HG03045 (cell line): ENCODE measurements at regions not wholly inside any gene's neighbourhood (a gene's known extent, or its start where the extent isn't known, plus 50 kb on each side); places are given as distances from the start of the nearest gene placed in this dataset.
"Not testable (repeated sequence)": the region's sequence is repeated elsewhere in the genome, so short reads cannot be mapped to it uniquely, and the experiment has no call there.

Experiments
- ATAC-seq: cut with Tn5 transposase; IDR thresholded peaks from one replicate; pipeline ENCODE4 v1.9.1; 2021; ENCODE audit warnings: mild to moderate bottlenecking, moderate library complexity; ENCODE audit not compliant: unreplicated experiment

DNA sequence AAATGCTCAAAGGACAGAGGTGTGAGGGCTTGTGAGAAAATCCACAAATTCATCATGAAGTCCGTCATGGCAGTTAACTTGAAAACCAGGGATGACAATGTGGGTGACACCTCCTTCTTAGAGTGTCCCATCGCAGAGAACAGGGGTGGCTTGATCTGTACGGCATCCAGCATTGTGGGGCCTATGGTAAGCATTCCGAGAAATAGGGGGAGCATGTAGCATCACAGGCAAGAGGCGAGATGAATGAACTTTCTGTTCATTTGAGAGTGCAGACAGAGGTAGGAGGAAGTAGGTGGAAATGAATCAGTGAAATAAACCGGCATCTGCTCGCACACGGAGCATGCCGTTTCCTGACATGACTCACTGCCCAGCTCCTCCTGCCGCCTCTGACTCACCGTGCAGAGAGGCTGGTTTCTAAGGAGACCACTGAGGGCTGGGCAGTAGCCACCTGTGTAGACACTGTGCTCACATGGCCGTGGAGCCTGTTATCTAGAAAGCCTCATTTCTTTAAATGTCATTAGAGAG, 339.0 kb downstream of the RFC3 start:
- ATAC-seq = peak; percentile 99

- ATAC-seq = no peak
Observed at GRCh38 chr13:34159946-34160345, 342.0 kb downstream of the RFC3 start.

GRCh38 chr13:34161931-34162543, 344.1 kb downstream of the RFC3 start:
- ATAC-seq = no peak

- no peak for ATAC-seq
Observed at GRCh38 chr13:34162544-34162933, 344.6 kb downstream of the RFC3 start.

GRCh38 chr13:34164582-34164981, 346.6 kb downstream of the RFC3 start:
- ATAC-seq = no peak

DNA sequence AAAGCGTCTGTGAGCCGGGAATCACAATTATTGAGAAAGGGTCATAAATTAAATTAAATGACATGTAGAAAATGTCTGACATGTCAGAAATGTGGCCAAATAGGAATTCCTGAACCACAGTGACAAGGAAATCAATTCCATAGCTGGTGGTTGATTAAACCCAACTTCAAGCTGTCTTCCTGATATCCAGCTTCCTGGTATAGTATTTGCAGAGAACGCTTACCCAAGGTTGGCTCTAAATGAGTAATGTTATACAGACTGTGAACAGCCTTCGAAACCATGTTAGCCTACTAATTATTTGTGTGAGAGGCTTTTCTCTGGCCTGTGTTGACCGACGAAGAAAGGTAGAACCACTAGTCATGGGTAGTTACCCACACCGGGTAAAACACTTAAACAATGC, 347.2 kb downstream of the RFC3 start:
- ATAC-seq = no peak

- ATAC-seq = no peak
Observed at GRCh38 chr13:34166406-34166805, 348.5 kb downstream of the RFC3 start.

- ATAC-seq = no peak
Observed at GRCh38 chr13:34167347-34167746, 349.4 kb downstream of the RFC3 start.

GRCh38 chr13:34172048-34172447, 354.1 kb downstream of the RFC3 start:
- no peak for ATAC-seq

GRCh38 chr13:34174671-34175145, 356.8 kb downstream of the RFC3 start:
- ATAC-seq = no peak

GRCh38 chr13:34175551-34175950, 357.6 kb downstream of the RFC3 start:
- no peak for ATAC-seq

DNA sequence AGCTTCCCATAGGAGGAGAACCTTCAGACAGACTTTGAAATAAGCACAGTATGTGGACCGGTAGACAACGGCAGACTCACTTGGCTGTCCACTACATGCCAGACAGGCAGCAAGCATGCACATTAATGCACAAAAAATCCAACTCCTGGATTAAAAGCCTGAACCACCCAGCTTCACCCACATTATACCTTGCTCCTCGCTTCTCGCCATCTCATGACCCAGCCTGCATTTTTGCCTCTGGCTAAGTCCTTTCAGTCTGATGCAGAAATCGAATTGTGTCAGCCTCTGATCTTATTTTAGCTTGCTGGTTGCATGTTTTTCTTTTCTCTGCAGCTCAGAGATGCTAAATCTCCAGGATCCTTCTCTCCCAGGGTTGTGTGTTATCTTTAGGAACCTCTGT, 358.7 kb downstream of the RFC3 start:
- no peak for ATAC-seq

DNA sequence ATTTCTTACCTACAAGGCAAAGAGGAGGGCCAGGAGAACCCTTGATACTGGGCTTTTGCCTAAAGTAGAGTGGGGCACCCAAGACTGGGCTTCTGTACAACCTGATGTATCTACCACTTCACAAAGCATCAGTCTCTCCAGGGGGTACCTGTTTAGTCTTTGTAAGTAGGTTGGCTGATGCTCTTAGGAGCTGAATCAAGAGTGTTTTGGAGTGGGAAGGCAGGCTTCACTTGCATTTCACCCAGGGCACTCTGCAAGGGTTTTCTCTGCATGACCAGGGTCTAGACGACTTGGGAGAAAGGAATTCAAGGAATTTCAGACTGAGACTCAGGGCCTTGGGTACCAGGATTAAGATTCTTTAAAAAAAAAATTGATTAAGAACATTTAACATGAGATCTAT, 361.5 kb downstream of the RFC3 start:
- no peak for ATAC-seq

GRCh38 chr13:34179927-34180326, 362.0 kb downstream of the RFC3 start:
- ATAC-seq = no peak

DNA sequence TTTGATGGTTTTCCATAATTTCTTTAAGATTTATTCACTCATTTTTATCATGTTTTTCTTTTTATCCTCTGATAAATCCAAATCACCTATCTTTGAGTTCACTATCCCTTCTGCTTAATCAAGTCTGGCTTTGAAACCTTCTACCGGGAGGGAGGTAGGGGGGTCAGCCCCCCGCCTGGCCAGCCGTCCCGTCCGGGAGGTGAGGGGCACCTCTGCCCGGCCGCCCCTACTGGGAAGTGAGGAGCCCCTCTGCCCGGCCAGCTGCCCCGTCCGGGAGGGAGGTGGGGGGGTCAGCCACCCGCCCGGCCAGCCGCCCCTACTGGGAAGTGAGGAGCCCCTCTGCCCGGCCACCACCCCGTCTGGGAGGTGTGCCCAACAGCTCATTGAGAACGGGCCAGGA, 363.3 kb downstream of the RFC3 start:
- not testable (repeated sequence) for ATAC-seq

GRCh38 chr13:34189946-34190345, 372.0 kb downstream of the RFC3 start:
- ATAC-seq = no peak

DNA sequence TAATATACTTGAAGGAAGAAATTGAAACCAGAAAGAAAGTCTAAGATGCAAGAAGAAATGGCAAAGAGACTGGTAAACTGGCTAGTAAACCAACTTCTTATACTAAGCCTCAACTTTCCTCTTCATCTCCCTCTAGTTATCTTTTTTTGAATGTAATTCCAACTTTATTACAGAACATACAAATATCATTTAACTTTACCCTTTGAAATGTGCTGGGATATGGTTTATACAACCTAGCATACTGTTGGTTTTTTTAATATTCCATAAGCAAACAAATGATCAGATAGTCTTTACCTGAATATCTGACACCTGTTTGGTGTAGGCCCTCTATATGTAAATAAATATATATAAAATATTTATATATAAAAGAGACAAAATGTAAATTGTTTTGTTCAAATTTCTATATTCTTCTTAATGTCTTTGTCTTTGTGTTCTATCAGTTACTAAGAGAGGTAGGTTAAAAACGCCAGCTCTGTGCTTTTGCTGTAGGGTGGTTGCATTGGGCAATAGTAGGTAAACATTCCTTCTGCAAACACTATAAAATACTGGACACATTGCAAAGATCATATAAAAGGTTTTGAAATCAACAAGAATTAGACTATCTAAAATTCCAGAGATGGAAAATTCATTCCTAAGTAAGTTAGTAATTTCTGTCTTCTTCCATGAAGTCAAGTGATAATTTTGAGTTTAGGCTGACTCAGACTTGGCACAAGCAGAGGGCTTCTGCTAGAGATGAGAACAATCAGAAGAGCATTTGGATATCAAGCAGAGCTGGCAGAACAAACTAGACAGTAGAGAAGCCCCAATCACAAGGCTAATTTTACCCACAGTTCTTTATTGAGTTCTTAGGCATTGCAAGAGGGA, 383.3 kb downstream of the RFC3 start:
- ATAC-seq = no peak

GRCh38 chr13:34207334-34207733, 389.4 kb downstream of the RFC3 start:
- ATAC-seq = no peak

- no peak for ATAC-seq
Observed at GRCh38 chr13:34207872-34208271, 389.9 kb downstream of the RFC3 start.

- no peak for ATAC-seq
Observed at GRCh38 chr13:34208336-34208735, 390.4 kb downstream of the RFC3 start.

- no peak for ATAC-seq
Observed at GRCh38 chr13:34210341-34210740, 392.4 kb downstream of the RFC3 start.

DNA sequence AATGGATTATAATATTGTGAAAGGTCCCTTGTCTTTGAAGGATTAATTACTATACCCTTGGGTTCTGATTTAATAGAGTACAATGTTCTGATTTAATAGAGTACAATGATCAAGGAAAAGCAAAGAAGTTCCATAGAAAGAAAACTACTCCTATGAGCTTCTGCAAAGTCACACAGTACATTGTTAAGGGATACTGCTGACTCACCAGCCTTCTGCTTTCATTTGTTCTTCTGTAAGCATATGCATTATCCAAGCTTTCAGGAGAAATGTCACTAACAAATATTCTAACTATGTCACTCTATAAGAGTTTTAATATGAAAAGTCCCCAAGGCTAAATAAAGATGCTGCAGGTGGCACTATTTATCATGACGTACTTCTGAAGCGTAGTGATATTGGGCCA, 396.7 kb downstream of the RFC3 start:
- ATAC-seq = no peak
